IMR-90 (cell line): ENCODE measurements at regions not wholly inside any gene's neighbourhood (a gene's known extent, or its start where the extent isn't known, plus 50 kb on each side); places are given as distances from the start of the nearest gene placed in this dataset.

Source experiments
- ATAC-seq: fragments of 200-7000 bp; cut with Tn5 transposase; 2 replicates; pipeline ENCODE4 v1.9.1; 2020; ENCODE audit warnings: low read depth, mild to moderate bottlenecking, moderate library complexity
- BruUV-seq: library from RNA; stranded (reverse); fragments of 400-500 nt; replicated peaks from 2 replicates; lab custom pipeline; 2021; lab: Mats Ljungman, UMichigan
- CTCF ChIA-PET: fragments of 300-600 bp; formaldehyde crosslinking; extraction: SDS; loops from one replicate; lab custom pipeline; 2021; ENCODE audit warnings: antibody characterized with exemption; lab: Yijun Ruan, JAX
- POLR2A ChIA-PET: fragments of 300-600 bp; sonication (Branson Sonifier 250); formaldehyde crosslinking; loops from one replicate; lab custom pipeline; 2022; ENCODE audit warnings: antibody characterized with exemption; ENCODE audit not compliant: unreplicated experiment; lab: Charles Lee
- DNase-seq: peaks from one replicate; pipeline ENCODE4 v3.0.0; 2013
- H2AFZ ChIP-seq: replicated peaks from 2 replicates; pipeline ENCODE3; 2013; ENCODE audit warnings: low read length, mild to moderate bottlenecking; ENCODE audit not compliant: poor library complexity
- H2AK5ac ChIP-seq: 2 replicates; pipeline ENCODE4 v1.6.1; 2013; ENCODE audit warnings: low read depth, low read length, inconsistent platforms
- H2AK9ac ChIP-seq: replicated peaks from 2 replicates; pipeline ENCODE3; 2013; ENCODE audit warnings: mild to moderate bottlenecking, low read depth, low read length, moderate library complexity; ENCODE audit not compliant: poor library complexity
- H2BK120ac ChIP-seq: 2 replicates; pipeline ENCODE4 v1.6.1; 2013; ENCODE audit warnings: low read depth, low read length, inconsistent platforms
- H2BK15ac ChIP-seq: 3 replicates; pipeline ENCODE4 v1.6.1; 2013; ENCODE audit warnings: low read depth, low read length, inconsistent platforms
- H2BK20ac ChIP-seq: 2 replicates; pipeline ENCODE4 v1.6.1; 2013; ENCODE audit warnings: low read depth, mild to moderate bottlenecking, inconsistent platforms, low read length, moderate library complexity
- H2BK5ac ChIP-seq: 2 replicates; pipeline ENCODE4 v1.6.1; 2013; ENCODE audit warnings: mild to moderate bottlenecking, low read depth, low read length, inconsistent platforms; ENCODE audit not compliant: poor library complexity, severe bottlenecking
- H3K14ac ChIP-seq: replicated peaks from 2 replicates; pipeline ENCODE4 v1.6.1; 2013; ENCODE audit warnings: low read depth, low read length, inconsistent platforms
- H3K18ac ChIP-seq: 2 replicates; pipeline ENCODE4 v1.6.1; 2013; ENCODE audit warnings: low read depth, low read length, control low read depth
- H3K23ac ChIP-seq: 2 replicates; pipeline ENCODE4 v1.6.1; 2013; ENCODE audit warnings: low read depth, low read length, inconsistent platforms
- H3K27ac ChIP-seq: 2 replicates; pipeline ENCODE4 v1.5.1; 2013; ENCODE audit warnings: mild to moderate bottlenecking, control low read depth, low read length; ENCODE audit not compliant: insufficient read depth
- H3K27me3 ChIP-seq: 2 replicates; pipeline ENCODE4 v1.6.1; 2013; ENCODE audit warnings: low read length; ENCODE audit not compliant: control insufficient read depth, insufficient read depth
- H3K36me3 ChIP-seq: 2 replicates; pipeline ENCODE4 v1.6.1; 2013; ENCODE audit warnings: low read length, mixed read lengths; ENCODE audit not compliant: control insufficient read depth, insufficient read depth
- H3K4ac ChIP-seq: 2 replicates; pipeline ENCODE4 v1.6.1; 2013; ENCODE audit warnings: low read depth, low read length, inconsistent platforms
- H3K4me1 ChIP-seq: 2 replicates; pipeline ENCODE4 v1.6.1; 2013; ENCODE audit warnings: low read length, mixed read lengths; ENCODE audit not compliant: control insufficient read depth, insufficient read depth
- H3K4me2 ChIP-seq: 2 replicates; pipeline ENCODE4 v1.6.1; 2013; ENCODE audit warnings: low read depth, mild to moderate bottlenecking, control low read depth, low read length, moderate library complexity
- H3K4me3 ChIP-seq: 2 replicates; pipeline ENCODE4 v1.5.1; 2013; ENCODE audit warnings: low read depth, mild to moderate bottlenecking, control low read depth, low read length, moderate library complexity; ENCODE audit not compliant: insufficient read depth
- H3K56ac ChIP-seq: 2 replicates; pipeline ENCODE4 v1.6.1; 2013; ENCODE audit warnings: low read length, inconsistent platforms; ENCODE audit not compliant: insufficient read depth; ENCODE audit errors: extremely low read depth
- H3K79me1 ChIP-seq, 2 experiments: 2 replicates each; pipeline ENCODE4 v1.6.1; 2013; ENCODE audit warnings: low read length in 2 of 2, inconsistent platforms in 1 of 2, low read depth in 1 of 2
- H3K9ac ChIP-seq: 2 replicates; pipeline ENCODE4 v1.6.1; 2013; ENCODE audit warnings: low read depth, low read length, control low read depth
- H3K9me1 ChIP-seq: 2 replicates; pipeline ENCODE4 v1.6.1; 2013; ENCODE audit warnings: low read length, inconsistent platforms; ENCODE audit not compliant: insufficient read depth
- H3K9me3 ChIP-seq: 2 replicates; pipeline ENCODE4 v1.6.1; 2013; ENCODE audit warnings: low read length; ENCODE audit not compliant: control insufficient read depth, insufficient read depth
- H4K20me1 ChIP-seq: 2 replicates; pipeline ENCODE4 v1.6.1; 2013; ENCODE audit warnings: low read length, inconsistent platforms; ENCODE audit not compliant: insufficient read depth
- H4K5ac ChIP-seq: 2 replicates; pipeline ENCODE4 v1.6.1; 2013; ENCODE audit warnings: mild to moderate bottlenecking, low read depth, low read length, control low read depth
- H4K8ac ChIP-seq, 2 experiments: 2 replicates each; pipeline ENCODE4 v1.6.1; 2013; ENCODE audit warnings: low read depth in 2 of 2, low read length in 2 of 2, control low read depth in 1 of 2, inconsistent platforms in 1 of 2
- H4K91ac ChIP-seq: 2 replicates; pipeline ENCODE4 v1.6.1; 2013; ENCODE audit warnings: low read depth, low read length, inconsistent platforms; ENCODE audit not compliant: insufficient read depth
- MXI1 ChIP-seq: IDR thresholded peaks from 2 replicates; pipeline ENCODE4 v1.6.1; 2012; ENCODE audit warnings: low read depth, mild to moderate bottlenecking, low read length, moderate library complexity, borderline replicate concordance
- NFE2L2 ChIP-seq: fragments of 150-350 bp; IDR thresholded peaks from 2 replicates; pipeline ENCODE4 v1.6.1; 2016; ENCODE audit warnings: low read depth, mild to moderate bottlenecking, low read length
- POLR2A ChIP-seq: IDR thresholded peaks from 2 replicates; pipeline ENCODE4 v1.6.1; 2012; ENCODE audit warnings: mild to moderate bottlenecking, low read depth, low read length
- RAD21 ChIP-seq: IDR thresholded peaks from 2 replicates; pipeline ENCODE4 v1.6.1; 2012; ENCODE audit warnings: low read length, improper control_type of control experiment
- WGBS, 2 experiments: methylation state at CpG; one replicate each; pipeline versions ENCODE4 v1.1.5 to v1.1.7; 2013; ENCODE audit warnings: missing lambda C conversion rate in 2 of 2; ENCODE audit not compliant: insufficient read length in 1 of 2; ENCODE audit errors: extremely low coverage in 2 of 2; 5-methylcytosine and 5-hydroxymethylcytosine counted together
- dilution Hi-C: fragments of 300-500 bp; cut with HindIII; formaldehyde crosslinking; loops from one replicate; pipeline ENCODE4 v1.14.3; 2018; ENCODE audit warnings: low sequenced_read_pairs; ENCODE audit not compliant: unreplicated experiment
- in situ Hi-C: fragments of 300-500 bp; cut with MboI; formaldehyde crosslinking; loops from 3 replicates; pipeline ENCODE4 v1.14.3; 2019; ENCODE audit warnings: low sequenced_read_pairs, inconsistent platforms, mixed read lengths
- intact Hi-C: fragments of 100-400 bp; cut with micrococcal nuclease; formaldehyde crosslinking; loops from 2 replicates; pipeline ENCODE4 v1.10.0; 2022

- no peak overlapping the region for H3K4me3 ChIP-seq
- H3K27me3 ChIP-seq: no peaks in the 10 kb centered on the region
- BruUV-seq: no TSS peak
- peak overlapping the region; percentile 88 for H2BK120ac ChIP-seq
- no peak for TF ChIP-seq RAD21
- TF ChIP-seq POLR2A: no peak
- no peak for TF ChIP-seq MXI1
- TF ChIP-seq NFE2L2: no peak
- peak overlapping the region; percentile 89 for H3K4ac ChIP-seq
- H3K9ac ChIP-seq: no peak overlapping the region
- H2AFZ ChIP-seq: no peak overlapping the region
- peak overlapping the region; percentile 93 for H2BK20ac ChIP-seq
- 0 out of 2 replicates have a peak overlapping the region, but pooled peaks have one; percentile 25 for H2AK5ac ChIP-seq
- no peaks in the 10 kb centered on the region for H3K9me1 ChIP-seq
- peak overlapping the region; percentile 48; the same call in 1 of the 2 replicates for H4K91ac ChIP-seq
- H2BK15ac ChIP-seq: 0 out of 3 replicates have a peak overlapping the region, but pooled peaks have one; percentile 15
- H3K27ac ChIP-seq: peak overlapping the region; percentile 89; the same call in 1 of the 2 replicates
- H3K79me1 ChIP-seq: no peaks in the 10 kb centered on the region
- H3K36me3 ChIP-seq: no peaks in the 10 kb centered on the region
- WGBS, 2 experiments: 17% methylated on average over 2 of the region's 4 CpGs; no CpG with 5 or more reads in 1 of the 2 experiments
- no peak overlapping the region; the same call in 1 of the 2 replicates for H3K4me2 ChIP-seq
- POLR2A ChIA-PET: no interaction called here
- H4K8ac ChIP-seq: peak overlapping the region; percentile 32 to 83; a peak in 3 of 4 replicates
- H3K14ac ChIP-seq: peak overlapping the region; percentile 72
- 0 out of 2 replicates have a peak overlapping the region, but pooled peaks have one; percentile 56 for H3K23ac ChIP-seq
- no peak overlapping the region for H2AK9ac ChIP-seq
- peaks cover 11% of the 10 kb centered on the region for H3K4me1 ChIP-seq
- peak overlapping the region; percentile 96 for H3K18ac ChIP-seq
- no peaks in the 10 kb centered on the region for H3K9me3 ChIP-seq
- peak overlapping the region; percentile 73 for H2BK5ac ChIP-seq
- in situ Hi-C loops (no loop called here), dilution Hi-C loops (no loop called here), intact Hi-C loops (loop anchor here (10.0 kb wide), 1 partner anchor 277 kb away; no protein-coding TSS in a partner anchor)
- CTCF ChIA-PET: interaction anchor here (1.0 kb wide), 1 partner anchor 27 kb away, joined by 3 read pairs; no protein-coding TSS in a partner anchor
- ATAC-seq (no peak), DNase-seq (peak; percentile 82)
- no peak overlapping the region for H3K56ac ChIP-seq
- H4K5ac ChIP-seq: peak overlapping the region; percentile 85
- no peaks in the 10 kb centered on the region for H4K20me1 ChIP-seq
These were observed 175.7 kb upstream of the MXRA5 start for GRCh38 chrX:3522101-3522650.
